Caki2 (cell line): ENCODE measurements at regions not wholly inside any gene's neighbourhood (a gene's known extent, or its start where the extent isn't known, plus 50 kb on each side); places are given as distances from the start of the nearest gene placed in this dataset.
A peak's percentile ranks its signal among the peaks of the same experiment; 100 is the strongest.
"Not testable (repeated sequence)": the region's sequence is repeated elsewhere in the genome, so short reads cannot be mapped to it uniquely, and the experiment has no call there.

Experiments
- DNase-seq: peaks from one replicate; pipeline ENCODE4 v3.0.0-alpha.2; 2015; ENCODE audit warnings: low read depth
- in situ Hi-C: cut with HindIII; loops from 2 replicates; pipeline ENCODE4 v1.10.0; 2016; ENCODE audit warnings: low sequenced_read_pairs, low pct_unique_long_range_greater_than_20kb, mixed read lengths

DNA sequence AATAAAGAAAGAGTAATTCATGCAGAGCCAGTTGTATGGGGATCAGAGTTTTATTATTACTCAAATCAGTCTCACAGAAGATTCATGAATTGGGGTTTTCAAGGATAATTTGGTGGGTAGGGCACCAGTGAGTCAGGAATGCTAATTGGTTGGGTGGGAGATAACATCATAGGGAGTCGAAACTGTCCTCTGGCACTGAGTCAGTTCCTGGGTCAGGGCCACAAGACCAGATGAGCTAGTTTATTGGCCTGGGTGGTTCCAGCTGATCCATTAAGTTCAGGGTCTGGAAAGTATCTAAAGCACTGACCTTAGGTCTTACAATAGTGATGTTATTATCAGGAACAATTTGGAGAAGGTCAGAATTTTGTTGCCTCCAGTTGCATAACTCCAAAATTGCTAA is 998.6 kb upstream of the EPHA6 start:
- in situ Hi-C loops = no loop called here

GRCh38 chr3:95826419-95826818 is 988.0 kb upstream of the EPHA6 start:
- in situ Hi-C loops = no loop called here
- no peak for DNase-seq

More for the DNA sequence above, 998.6 kb upstream of the EPHA6 start:
- no peak for DNase-seq

- in situ Hi-C loops = no loop called here
- DNase-seq = no peak
Observed at GRCh38 chr3:95832146-95832545, 982.2 kb upstream of the EPHA6 start.

DNA sequence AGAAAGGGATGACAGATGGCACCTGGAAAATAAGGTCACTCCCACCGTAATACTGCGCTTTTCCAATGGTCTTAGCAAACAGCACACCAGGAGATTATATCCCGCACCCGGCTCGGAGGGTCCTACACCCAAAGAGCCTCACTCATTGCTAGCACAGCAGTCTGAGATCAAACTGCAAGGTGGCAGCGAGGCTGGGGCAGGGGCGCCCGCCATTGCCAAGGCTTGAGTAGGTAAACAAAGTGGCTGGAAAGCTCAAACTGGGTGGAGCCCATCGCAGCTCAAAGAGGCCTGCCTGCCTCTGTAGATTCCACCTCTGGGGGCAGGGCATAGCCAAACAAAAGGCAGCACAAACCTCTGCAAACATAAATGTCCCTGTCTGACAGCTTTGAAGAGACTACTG is 953.8 kb upstream of the EPHA6 start:
- DNase-seq, in situ Hi-C loops: not testable (repeated sequence)

DNA sequence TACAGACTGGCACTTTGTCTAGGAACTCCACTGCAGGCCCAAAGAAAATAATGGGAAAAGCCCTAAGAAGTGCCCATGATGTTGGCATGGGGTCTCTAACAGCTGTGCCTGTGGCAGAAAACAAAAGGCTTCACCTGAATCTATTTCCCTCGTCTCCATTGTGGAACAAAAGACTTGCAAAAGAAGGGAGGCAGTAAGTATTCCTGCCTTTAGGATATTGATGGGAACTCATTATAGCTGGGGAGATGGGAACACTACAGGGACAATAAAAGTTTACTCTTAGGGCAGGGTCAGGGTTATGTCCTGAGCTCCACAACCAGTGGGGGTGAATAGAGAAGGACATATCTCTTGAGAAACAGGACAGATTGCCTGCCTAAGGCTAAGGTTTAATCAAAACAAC is 930.6 kb upstream of the EPHA6 start:
- no peak for DNase-seq
- in situ Hi-C loops = no loop called here

- DNase-seq = no peak
- in situ Hi-C loops = no loop called here
Observed at GRCh38 chr3:95886616-95887015, 927.8 kb upstream of the EPHA6 start.

DNA sequence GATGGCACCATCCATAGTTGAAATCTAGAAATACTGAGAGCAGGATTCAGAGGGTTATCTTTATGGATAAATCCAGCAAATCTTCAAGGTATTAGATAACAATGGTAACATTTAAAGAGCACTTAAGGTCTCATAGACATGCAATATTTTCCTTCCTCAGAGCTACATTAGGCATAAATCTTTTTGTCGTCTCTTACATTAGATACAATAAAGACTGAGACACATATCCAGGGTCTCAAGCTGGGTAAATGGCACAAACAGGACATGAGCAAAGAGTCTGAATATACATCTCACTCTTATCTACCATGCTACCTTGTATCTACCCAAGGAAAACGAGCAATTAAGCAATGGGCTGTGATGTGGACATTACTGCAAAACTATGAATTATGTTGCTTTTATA is 927.3 kb upstream of the EPHA6 start:
- no peak for DNase-seq
- in situ Hi-C loops = no loop called here

- in situ Hi-C loops = no loop called here
- no peak for DNase-seq
Observed at GRCh38 chr3:95894820-95895219, 919.6 kb upstream of the EPHA6 start.

DNA sequence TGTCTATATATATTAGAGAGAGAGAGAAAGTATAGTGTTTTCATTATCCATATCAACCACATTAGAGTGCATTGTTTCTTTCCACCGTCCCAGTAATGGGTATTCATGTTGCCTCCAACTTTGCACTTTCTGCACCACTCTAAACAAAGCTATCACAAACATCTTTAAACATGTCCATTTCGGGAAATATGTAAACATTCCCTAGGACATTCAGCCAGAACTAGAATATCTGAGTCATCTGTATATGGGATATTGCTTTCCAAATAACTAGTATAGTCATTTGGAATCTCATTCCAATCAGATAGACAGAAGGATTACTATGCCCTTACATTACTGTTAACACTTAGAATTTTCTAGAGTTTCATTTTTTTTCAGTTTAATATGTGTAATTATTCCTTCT is 914.9 kb upstream of the EPHA6 start:
- in situ Hi-C loops = no loop called here

GRCh38 chr3:95899911-95900310 is 914.5 kb upstream of the EPHA6 start:
- DNase-seq = no peak

More for the DNA sequence above, 914.9 kb upstream of the EPHA6 start:
- DNase-seq = no peak

GRCh38 chr3:95901948-95902347 is 912.4 kb upstream of the EPHA6 start:
- DNase-seq = no peak
- in situ Hi-C loops = no loop called here

More at GRCh38 chr3:95899911-95900310, 914.5 kb upstream of the EPHA6 start:
- in situ Hi-C loops = no loop called here

DNA sequence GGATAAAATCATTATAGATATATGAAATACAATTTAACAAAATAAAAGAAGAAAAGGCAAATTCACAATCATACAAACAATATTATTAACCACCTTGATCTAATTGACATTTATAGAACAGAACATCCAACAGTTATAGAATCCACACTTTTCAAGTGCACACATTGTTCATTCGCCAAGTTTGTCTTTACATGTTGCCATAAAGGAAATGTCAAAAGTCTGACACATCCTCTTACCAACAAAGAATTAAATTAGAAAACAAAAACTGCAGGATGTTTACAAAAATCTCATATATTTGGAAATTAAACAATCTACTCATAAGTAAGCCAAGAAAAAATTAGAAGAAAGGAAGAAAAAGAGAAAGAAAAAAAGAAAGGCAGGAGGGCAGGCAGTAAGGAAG is 909.2 kb upstream of the EPHA6 start:
- DNase-seq = no peak
- in situ Hi-C loops = no loop called here

DNA sequence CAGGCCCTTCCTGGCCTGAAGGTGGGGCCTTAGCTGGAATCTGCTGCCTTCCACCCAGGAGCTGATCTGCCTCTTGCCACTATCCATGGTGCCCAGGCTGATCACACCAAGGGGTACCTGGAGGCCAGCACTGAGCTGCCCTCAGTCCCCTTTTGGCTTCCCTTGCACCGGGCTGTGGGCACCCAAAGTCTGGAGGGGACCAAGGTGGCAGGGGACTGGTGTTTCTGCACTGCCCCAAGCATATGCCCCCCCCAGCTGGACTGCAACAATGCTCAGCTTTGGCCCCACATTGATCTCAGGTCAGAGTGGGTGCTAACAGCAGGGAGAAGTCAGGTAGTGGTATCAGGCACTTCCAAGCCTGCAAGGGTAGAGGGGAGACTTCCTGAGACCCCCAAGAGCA is 902.6 kb upstream of the EPHA6 start:
- in situ Hi-C loops = no loop called here

DNA sequence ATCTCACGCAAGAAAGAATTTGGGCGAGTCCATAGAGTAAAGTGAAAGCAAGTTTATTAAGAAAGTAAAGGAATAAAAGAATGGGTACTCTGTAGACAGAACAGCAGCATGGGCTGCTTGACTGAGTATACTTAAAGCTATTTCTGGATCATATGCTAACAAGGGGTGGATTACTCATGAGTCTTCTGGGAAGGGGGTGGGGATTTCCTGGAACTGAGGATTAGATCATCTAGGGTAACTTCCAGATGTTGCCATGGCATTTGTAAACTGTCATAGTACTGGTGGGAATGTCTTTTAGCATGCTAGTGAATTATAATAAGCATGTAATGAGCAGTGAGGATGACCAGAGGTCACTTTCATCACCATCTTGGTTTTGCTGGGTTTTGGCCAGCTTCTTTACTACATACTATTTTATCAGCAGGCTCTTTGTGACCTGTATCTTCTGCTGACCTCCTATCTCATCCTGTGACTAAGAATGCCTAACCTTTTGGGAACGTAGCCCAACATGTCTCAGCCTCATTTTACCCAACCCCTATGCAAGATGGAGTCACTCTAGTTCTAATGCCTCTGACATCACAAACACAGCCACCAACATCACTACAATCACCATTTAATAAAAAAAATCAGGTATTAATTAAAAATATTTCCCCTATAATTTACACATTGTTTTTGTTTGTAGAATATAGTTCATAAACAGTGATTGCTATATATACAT is 890.7 kb upstream of the EPHA6 start:
- in situ Hi-C loops = no loop called here
- DNase-seq = peak; percentile 0

More for the DNA sequence above, 902.6 kb upstream of the EPHA6 start:
- no peak for DNase-seq

- DNase-seq = no peak
- in situ Hi-C loops = no loop called here
Observed at GRCh38 chr3:95926904-95927501, 887.4 kb upstream of the EPHA6 start.

GRCh38 chr3:95934181-95934580 is 880.2 kb upstream of the EPHA6 start:
- in situ Hi-C loops = no loop called here
- DNase-seq = no peak

DNA sequence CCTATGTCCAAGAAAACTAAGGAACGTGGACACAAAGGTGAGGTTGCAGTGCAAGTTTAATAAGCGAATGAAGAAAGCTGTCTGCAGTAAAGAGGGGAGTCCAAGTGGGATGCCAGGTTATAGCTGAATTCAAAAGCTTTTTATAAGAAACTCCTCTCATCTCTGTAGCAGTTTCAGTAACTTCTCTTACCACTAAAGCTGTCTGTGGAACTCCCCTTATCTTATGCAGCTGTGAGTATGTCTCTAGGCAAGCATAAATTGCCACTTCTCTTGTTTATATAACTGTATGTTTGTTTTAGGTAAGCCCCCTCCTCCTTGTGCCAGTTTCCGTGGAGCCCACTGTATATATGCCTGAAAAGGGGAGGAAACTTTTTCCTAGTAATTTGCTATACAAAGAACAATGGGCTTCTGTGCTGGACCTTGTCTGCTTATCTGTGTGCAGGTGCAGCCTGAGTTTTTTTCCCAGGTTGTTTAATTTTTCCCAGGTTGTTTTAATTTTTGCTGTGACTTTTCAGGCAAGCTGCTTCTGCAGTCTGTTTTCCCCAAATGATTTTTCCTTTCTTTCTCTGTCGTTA is 875.1 kb upstream of the EPHA6 start:
- in situ Hi-C loops = no loop called here
- DNase-seq = no peak

GRCh38 chr3:95965704-95966336 is 848.6 kb upstream of the EPHA6 start:
- in situ Hi-C loops = no loop called here
- DNase-seq = no peak

DNA sequence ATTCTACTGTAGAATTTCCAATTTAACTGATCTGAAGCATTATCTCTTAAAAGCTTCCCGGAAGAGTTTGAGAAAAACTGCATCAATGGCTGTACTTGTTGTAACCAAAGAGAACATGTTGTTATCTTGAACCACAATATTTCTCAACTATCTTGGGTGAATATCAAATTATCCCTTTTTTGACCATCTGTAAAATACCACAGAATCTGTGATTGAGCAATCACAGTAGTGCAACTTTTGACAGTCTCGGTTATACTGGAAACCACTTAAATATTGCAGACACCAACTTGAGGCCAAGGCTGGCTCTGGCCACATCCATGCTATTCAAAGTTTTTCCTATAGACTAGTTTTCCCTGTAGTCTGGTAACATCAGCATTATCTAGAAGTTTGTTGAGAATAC is 842.8 kb upstream of the EPHA6 start:
- in situ Hi-C loops = no loop called here
- no peak for DNase-seq
